NCI-H2029 treated with DMSO at 0.1 percent for 48 hours (cell line): ENCODE measurements at regions not wholly inside any gene's neighbourhood (a gene's known extent, or its start where the extent isn't known, plus 50 kb on each side); places are given as distances from the start of the nearest gene placed in this dataset.
"Not testable (repeated sequence)": the region's sequence is repeated elsewhere in the genome, so short reads cannot be mapped to it uniquely, and the experiment has no call there.

Source experiments
- DNase-seq: peaks from one replicate; lab custom pipeline; 2025; lab: John Stamatoyannopoulos, UW

- peak; percentile 10 for DNase-seq
Measured at GRCh38 chr11:71638801-71639519, 56.3 kb upstream of the KRTAP5-11 start.

- DNase-seq: not testable (repeated sequence)
Measured at GRCh38 chr11:71639520-71639849, 56.8 kb upstream of the KRTAP5-11 start.

- DNase-seq: not testable (repeated sequence)
Measured at GRCh38 chr11:71639916-71640315, 57.2 kb upstream of the KRTAP5-11 start.

- not testable (repeated sequence) for DNase-seq
Measured at GRCh38 chr11:71647078-71647477, 64.4 kb upstream of the KRTAP5-11 start.

- not testable (repeated sequence) for DNase-seq
Measured at GRCh38 chr11:71652998-71653397, 70.3 kb upstream of the KRTAP5-11 start.

GRCh38 chr11:71654423-71654822 lies 71.7 kb upstream of the KRTAP5-11 start:
- DNase-seq: not testable (repeated sequence)

GRCh38 chr11:71655041-71655440 lies 72.4 kb upstream of the KRTAP5-11 start:
- DNase-seq: not testable (repeated sequence)

- DNase-seq: not testable (repeated sequence)
Measured at GRCh38 chr11:71656513-71656912, 73.8 kb upstream of the KRTAP5-11 start.

- DNase-seq: not testable (repeated sequence)
Measured at GRCh38 chr11:71664941-71665340, 82.3 kb upstream of the KRTAP5-11 start.

- not testable (repeated sequence) for DNase-seq
Measured at GRCh38 chr11:71698110-71698509, 115.4 kb upstream of the KRTAP5-11 start.

GRCh38 chr11:71698961-71699360 lies 116.3 kb upstream of the KRTAP5-11 start:
- DNase-seq: not testable (repeated sequence)

GRCh38 chr11:71701435-71702291 lies 119.0 kb upstream of the KRTAP5-11 start:
- not testable (repeated sequence) for DNase-seq

GRCh38 chr11:71705086-71705737 lies 122.5 kb upstream of the KRTAP5-11 start:
- DNase-seq: not testable (repeated sequence)

- DNase-seq: not testable (repeated sequence)
Measured at GRCh38 chr11:71705738-71706432, 123.2 kb upstream of the KRTAP5-11 start.

GRCh38 chr11:71707083-71707482 lies 124.4 kb upstream of the KRTAP5-11 start:
- DNase-seq: not testable (repeated sequence)

GRCh38 chr11:71709541-71709940 lies 123.5 kb upstream of the DEFB108B start:
- not testable (repeated sequence) for DNase-seq

- not testable (repeated sequence) for DNase-seq
Measured at GRCh38 chr11:71710171-71710671, 122.8 kb upstream of the DEFB108B start.

- not testable (repeated sequence) for DNase-seq
Measured at GRCh38 chr11:71710701-71711385, 122.2 kb upstream of the DEFB108B start.

GRCh38 chr11:71712350-71712749 lies 120.7 kb upstream of the DEFB108B start:
- not testable (repeated sequence) for DNase-seq

- not testable (repeated sequence) for DNase-seq
Measured at GRCh38 chr11:71712846-71713245, 120.2 kb upstream of the DEFB108B start.

- not testable (repeated sequence) for DNase-seq
Measured at GRCh38 chr11:71714510-71714909, 118.5 kb upstream of the DEFB108B start.
